ENCODE measurements at regions not wholly inside any gene's neighbourhood (a gene's known extent, or its start where the extent isn't known, plus 50 kb on each side); places are given as distances from the start of the nearest gene placed in this dataset.
A peak's percentile ranks its signal among the peaks of the same experiment; 100 is the strongest.

- DNase-seq = no peak
These were observed 151.7 kb upstream of the MPDZ start for GRCh38 chr9:13431222-13431536.

- no peak for DNase-seq
These were observed 151.1 kb upstream of the MPDZ start for GRCh38 chr9:13430368-13431221.

- DNase-seq = no peak
These were observed 150.1 kb upstream of the MPDZ start for GRCh38 chr9:13429301-13430190.

GRCh38 chr9:13428766-13429165 lies 149.3 kb upstream of the MPDZ start:
- no peak for DNase-seq

GRCh38 chr9:13427587-13427986 lies 148.1 kb upstream of the MPDZ start:
- DNase-seq = peak; percentile 27

- DNase-seq = no peak
These were observed 147.1 kb upstream of the MPDZ start for GRCh38 chr9:13426606-13427005.

- no peak for DNase-seq
These were observed 145.4 kb upstream of the MPDZ start for GRCh38 chr9:13424872-13425271.

GRCh38 chr9:13424204-13424603 lies 144.7 kb upstream of the MPDZ start:
- no peak for DNase-seq

- DNase-seq = no peak
These were observed 134.9 kb upstream of the MPDZ start for GRCh38 chr9:13414349-13414748.

GRCh38 chr9:13412331-13412730 lies 132.8 kb upstream of the MPDZ start:
- no peak for DNase-seq

GRCh38 chr9:13411791-13412190 lies 132.3 kb upstream of the MPDZ start:
- DNase-seq = no peak

GRCh38 chr9:13410566-13411031 lies 131.1 kb upstream of the MPDZ start:
- DNase-seq = no peak

GRCh38 chr9:13397661-13398060 lies 118.2 kb upstream of the MPDZ start:
- DNase-seq = no peak

- DNase-seq = no peak
These were observed 117.7 kb upstream of the MPDZ start for GRCh38 chr9:13397220-13397619.

GRCh38 chr9:13396418-13396817 lies 116.9 kb upstream of the MPDZ start:
- no peak for DNase-seq

- no peak for DNase-seq
These were observed 115.7 kb upstream of the MPDZ start for GRCh38 chr9:13395156-13395555.

- no peak for DNase-seq
These were observed 108.7 kb upstream of the MPDZ start for GRCh38 chr9:13388157-13388556.

- no peak for DNase-seq
These were observed 108.2 kb upstream of the MPDZ start for GRCh38 chr9:13387734-13388067.

- DNase-seq = no peak
These were observed 107.6 kb upstream of the MPDZ start for GRCh38 chr9:13386935-13387733.

- no peak for DNase-seq
These were observed 106.8 kb upstream of the MPDZ start for GRCh38 chr9:13386316-13386715.

GRCh38 chr9:13383855-13384254 lies 104.4 kb upstream of the MPDZ start:
- no peak for DNase-seq

- no peak for DNase-seq
These were observed 103.7 kb upstream of the MPDZ start for GRCh38 chr9:13383216-13383615.

- DNase-seq = no peak
These were observed 103.1 kb upstream of the MPDZ start for GRCh38 chr9:13382595-13382994.

Measured in inflammatory macrophage treated with lipopolysaccharide for 4 hours (primary cell).